Mesendoderm (in vitro differentiated cells): ENCODE measurements at regions not wholly inside any gene's neighbourhood (a gene's known extent, or its start where the extent isn't known, plus 50 kb on each side); places are given as distances from the start of the nearest gene placed in this dataset.
"Not testable (repeated sequence)": the region's sequence is repeated elsewhere in the genome, so short reads cannot be mapped to it uniquely, and the experiment has no call there.

Experiments used
- DNase-seq: peaks from one replicate; pipeline ENCODE4 v3.0.0; 2013
- H2AK5ac ChIP-seq: 2 replicates; pipeline ENCODE4 v1.6.1; 2013; ENCODE audit warnings: low read length, inconsistent platforms
- H2BK120ac ChIP-seq: 2 replicates; pipeline ENCODE4 v1.6.1; 2013; ENCODE audit warnings: low read depth, mild to moderate bottlenecking, low read length, moderate library complexity, mixed read lengths
- H2BK15ac ChIP-seq: replicated peaks from 2 replicates; pipeline ENCODE4 v1.6.1; 2013; ENCODE audit warnings: low read depth, mild to moderate bottlenecking, moderate library complexity
- H2BK5ac ChIP-seq: 2 replicates; pipeline ENCODE4 v1.6.1; 2013; ENCODE audit warnings: low read length, inconsistent platforms
- H3K18ac ChIP-seq: 2 replicates; pipeline ENCODE4 v1.6.1; 2013; ENCODE audit warnings: mild to moderate bottlenecking, low read length, mixed read lengths
- H3K23ac ChIP-seq: one replicate; pipeline ENCODE4 v1.6.1; 2013; ENCODE audit warnings: low read length
- H3K27ac ChIP-seq: 2 replicates; pipeline ENCODE4 v1.5.1; 2013; ENCODE audit warnings: low read depth, mild to moderate bottlenecking, inconsistent platforms, low read length, moderate library complexity
- H3K27me3 ChIP-seq: 2 replicates; pipeline ENCODE4 v1.6.1; 2013; ENCODE audit warnings: low read length, control low read depth, mild to moderate bottlenecking, inconsistent platforms; ENCODE audit not compliant: insufficient read depth, poor library complexity
- H3K36me3 ChIP-seq: 2 replicates; pipeline ENCODE4 v1.6.1; 2013; ENCODE audit warnings: low read length, inconsistent platforms; ENCODE audit not compliant: control insufficient read depth, insufficient read depth
- H3K4ac ChIP-seq: one replicate; pipeline ENCODE4 v1.6.1; 2013; ENCODE audit warnings: low read depth, mild to moderate bottlenecking, low read length, moderate library complexity
- H3K4me1 ChIP-seq: 2 replicates; pipeline ENCODE4 v1.6.1; 2013; ENCODE audit warnings: low read depth, low read length, inconsistent platforms; ENCODE audit not compliant: control insufficient read depth
- H3K4me2 ChIP-seq: 2 replicates; pipeline ENCODE4 v1.6.1; 2013; ENCODE audit warnings: low read length
- H3K4me3 ChIP-seq: 2 replicates; pipeline ENCODE4 v1.5.1; 2013; ENCODE audit warnings: mild to moderate bottlenecking, low read length
- H3K56ac ChIP-seq: one replicate; pipeline ENCODE4 v1.6.1; 2013; ENCODE audit warnings: low read length
- H3K79me1 ChIP-seq: 2 replicates; pipeline ENCODE4 v1.6.1; 2013; ENCODE audit warnings: low read length, inconsistent platforms
- H3K79me2 ChIP-seq: 2 replicates; pipeline ENCODE4 v1.6.1; 2013; ENCODE audit warnings: mild to moderate bottlenecking, low read length; ENCODE audit not compliant: control insufficient read depth, insufficient read depth
- H3K9ac ChIP-seq: 2 replicates; pipeline ENCODE4 v1.6.1; 2013; ENCODE audit warnings: low read length, inconsistent platforms
- H4K5ac ChIP-seq: one replicate; pipeline ENCODE4 v1.6.1; 2013; ENCODE audit warnings: low read length
- H4K8ac ChIP-seq: one replicate; pipeline ENCODE4 v1.6.1; 2013; ENCODE audit warnings: low read depth, mild to moderate bottlenecking, control low read depth, low read length, moderate library complexity
- WGBS: extraction: QIAGEN DNeasy Blood & Tissue Kit; methylation state at CpG from one replicate; pipeline ENCODE4 v1.1.7; 2013; ENCODE audit warnings: low lambda C conversion rate, missing lambda C conversion rate; ENCODE audit not compliant: insufficient coverage; ENCODE audit errors: extremely low coverage; 5-methylcytosine and 5-hydroxymethylcytosine counted together

GRCh38 chr21:32823296-32823695 is 51.7 kb upstream of the PAXBP1 start:
- not testable (repeated sequence) for H3K9ac ChIP-seq, H4K8ac ChIP-seq, H3K4ac ChIP-seq, H3K4me3 ChIP-seq, H3K4me2 ChIP-seq, H3K56ac ChIP-seq, H3K18ac ChIP-seq, H3K79me1 ChIP-seq, H3K23ac ChIP-seq, H2AK5ac ChIP-seq, H4K5ac ChIP-seq, H3K27me3 ChIP-seq, H2BK15ac ChIP-seq, H2BK5ac ChIP-seq, H3K4me1 ChIP-seq, H3K79me2 ChIP-seq, DNase-seq, H2BK120ac ChIP-seq, H3K27ac ChIP-seq, H3K36me3 ChIP-seq
- WGBS, result no CpG with 5 or more reads among the region's 1 CpG

GRCh38 chr21:32824950-32825349 is 53.4 kb upstream of the PAXBP1 start:
- H2BK15ac ChIP-seq, result no peak overlapping the region
- H3K9ac ChIP-seq, result no peak overlapping the region
- H3K4ac ChIP-seq, result no peak overlapping the region
- no peak overlapping the region for H3K23ac ChIP-seq
- H2AK5ac ChIP-seq, result no peak overlapping the region
- H2BK5ac ChIP-seq, result no peak overlapping the region
- no peak for DNase-seq
- H3K4me3 ChIP-seq, result no peak overlapping the region
- H3K27ac ChIP-seq, result no peak overlapping the region
- H2BK120ac ChIP-seq, result no peak overlapping the region
- no peaks in the 10 kb centered on the region for H3K27me3 ChIP-seq
- no peak overlapping the region for H3K18ac ChIP-seq
- H3K79me2 ChIP-seq, result no peaks in the 10 kb centered on the region
- no peak overlapping the region for H3K4me2 ChIP-seq
- H3K36me3 ChIP-seq, result no peaks in the 10 kb centered on the region
- H3K4me1 ChIP-seq, result no peaks in the 10 kb centered on the region
- no peak overlapping the region for H3K56ac ChIP-seq
- H4K5ac ChIP-seq, result no peak overlapping the region
- no peaks in the 10 kb centered on the region for H3K79me1 ChIP-seq
- H4K8ac ChIP-seq, result no peak overlapping the region
- WGBS, result no CpG with 5 or more reads among the region's 1 CpG

DNA sequence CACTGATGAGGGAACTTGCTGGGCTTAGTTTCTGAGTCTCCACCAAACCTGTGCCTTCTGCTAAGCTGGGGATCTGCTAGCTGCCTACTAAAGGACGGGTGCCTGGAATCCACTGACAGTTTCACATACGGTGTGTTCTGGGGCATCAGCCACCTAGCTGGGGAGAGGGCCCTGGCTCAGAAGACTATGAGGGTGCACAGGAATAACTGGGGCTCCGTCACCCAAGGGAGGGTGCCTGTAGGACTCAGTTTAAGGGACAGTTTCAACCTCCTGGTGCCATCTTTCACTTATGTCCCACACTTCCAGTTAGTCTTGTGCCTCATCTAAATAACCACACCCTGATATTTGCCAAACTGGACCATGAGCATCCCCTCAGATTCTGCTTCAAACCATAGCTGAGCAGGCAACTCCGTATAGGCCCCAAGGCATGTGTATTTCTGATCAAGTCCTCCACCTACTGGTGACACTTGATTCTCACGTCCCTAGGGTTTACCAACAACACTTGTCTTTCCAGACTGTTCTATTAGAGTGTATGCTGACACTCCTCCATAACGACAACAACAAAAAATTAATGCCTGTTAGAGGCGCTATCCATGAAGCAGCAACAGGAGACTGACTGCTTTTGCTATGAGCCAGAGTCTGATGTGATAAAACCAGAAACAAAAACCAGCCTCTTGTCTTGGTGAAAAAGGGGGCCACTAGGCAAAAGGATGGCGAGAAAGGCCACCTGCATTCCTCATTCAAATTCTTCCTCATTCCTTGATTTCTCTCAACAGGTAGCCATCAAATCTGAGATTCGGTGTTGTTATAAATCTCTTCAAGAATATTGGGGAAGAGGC is 55.0 kb upstream of the PAXBP1 start:
- peak; percentile 73 for DNase-seq
- Histone ChIP-seq H3K4me3 (no peak overlapping the region), H3K56ac (no peak overlapping the region), H3K23ac (no peak overlapping the region), H2AK5ac (no peak overlapping the region), H3K4ac (no peak overlapping the region), H3K79me2 (no peaks in the 10 kb centered on the region), H3K18ac (no peak overlapping the region), H3K79me1 (no peaks in the 10 kb centered on the region), H3K36me3 (no peaks in the 10 kb centered on the region), H2BK120ac (no peak overlapping the region), H3K27me3 (no peaks in the 10 kb centered on the region), H4K8ac (no peak overlapping the region), H3K4me1 (no peaks in the 10 kb centered on the region), H2BK15ac (no peak overlapping the region), H3K4me2 (no peak overlapping the region), H4K5ac (no peak overlapping the region), H3K9ac (no peak overlapping the region), H3K27ac (no peak overlapping the region), H2BK5ac (no peak overlapping the region)
- no CpG with 5 or more reads among the region's 9 CpGs for WGBS

- H3K27ac ChIP-seq, result no peak overlapping the region
- no peaks in the 10 kb centered on the region for H3K4me1 ChIP-seq
- no peak overlapping the region for H3K4me3 ChIP-seq
- H3K4me2 ChIP-seq, result no peak overlapping the region
- H2BK120ac ChIP-seq, result no peak overlapping the region
- no peak overlapping the region for H3K4ac ChIP-seq
- H3K79me2 ChIP-seq, result no peaks in the 10 kb centered on the region
- H4K5ac ChIP-seq, result no peak overlapping the region
- H3K18ac ChIP-seq, result no peak overlapping the region
- no peak for DNase-seq
- H3K56ac ChIP-seq, result no peak overlapping the region
- H4K8ac ChIP-seq, result no peak overlapping the region
- H3K23ac ChIP-seq, result no peak overlapping the region
- no peak overlapping the region for H2BK5ac ChIP-seq
- H3K36me3 ChIP-seq, result no peaks in the 10 kb centered on the region
- no peak overlapping the region for H2BK15ac ChIP-seq
- H3K27me3 ChIP-seq, result no peaks in the 10 kb centered on the region
- no peak overlapping the region for H3K9ac ChIP-seq
- no peak overlapping the region for H2AK5ac ChIP-seq
- WGBS, result no CpG with 5 or more reads among the region's 4 CpGs
- no peaks in the 10 kb centered on the region for H3K79me1 ChIP-seq
These were observed 57.4 kb upstream of the PAXBP1 start for GRCh38 chr21:32828908-32829307.

GRCh38 chr21:32829504-32829903 is 57.9 kb upstream of the PAXBP1 start:
- no peaks in the 10 kb centered on the region for H3K4me1 ChIP-seq
- no CpG with 5 or more reads among the region's 2 CpGs for WGBS
- H2AK5ac ChIP-seq, result no peak overlapping the region
- H3K27me3 ChIP-seq, result no peaks in the 10 kb centered on the region
- H3K79me1 ChIP-seq, result no peaks in the 10 kb centered on the region
- H3K4me2 ChIP-seq, result no peak overlapping the region
- no peak overlapping the region for H3K4ac ChIP-seq
- H3K79me2 ChIP-seq, result no peaks in the 10 kb centered on the region
- H2BK5ac ChIP-seq, result no peak overlapping the region
- H3K18ac ChIP-seq, result no peak overlapping the region
- no peak overlapping the region for H3K4me3 ChIP-seq
- H3K56ac ChIP-seq, result no peak overlapping the region
- H3K27ac ChIP-seq, result no peak overlapping the region
- H2BK120ac ChIP-seq, result no peak overlapping the region
- no peak for DNase-seq
- H3K9ac ChIP-seq, result no peak overlapping the region
- no peaks in the 10 kb centered on the region for H3K36me3 ChIP-seq
- no peak overlapping the region for H4K5ac ChIP-seq
- no peak overlapping the region for H3K23ac ChIP-seq
- no peak overlapping the region for H4K8ac ChIP-seq
- H2BK15ac ChIP-seq, result no peak overlapping the region

GRCh38 chr21:32831779-32832178 is 60.2 kb upstream of the PAXBP1 start:
- H3K56ac ChIP-seq, H3K9ac ChIP-seq, H3K79me2 ChIP-seq, DNase-seq, H3K18ac ChIP-seq, H3K27ac ChIP-seq, H3K4ac ChIP-seq, H3K79me1 ChIP-seq, H3K23ac ChIP-seq, H2BK15ac ChIP-seq, H2BK5ac ChIP-seq, H3K4me3 ChIP-seq, H3K36me3 ChIP-seq, H4K8ac ChIP-seq, H3K27me3 ChIP-seq, H4K5ac ChIP-seq, H2BK120ac ChIP-seq, H3K4me1 ChIP-seq, H2AK5ac ChIP-seq, H3K4me2 ChIP-seq: not testable (repeated sequence)
- WGBS, result no CpG with 5 or more reads among the region's 10 CpGs
